Osteoblast (primary cell): ENCODE measurements at regions not wholly inside any gene's neighbourhood (a gene's known extent, or its start where the extent isn't known, plus 50 kb on each side); places are given as distances from the start of the nearest gene placed in this dataset.

Experiments
- DNase-seq: peaks from one replicate; pipeline ENCODE4 v3.0.0; 2011; ENCODE audit warnings: low spot score, mixed read lengths; ENCODE audit not compliant: insufficient read length; ENCODE audit errors: missing footprints
- H2AFZ ChIP-seq: 2 replicates; pipeline ENCODE4 v1.6.0; 2011; ENCODE audit warnings: mild to moderate bottlenecking, low read length
- H3K27ac ChIP-seq: 2 replicates; pipeline ENCODE4 v1.5.1; 2011; ENCODE audit warnings: mild to moderate bottlenecking, low read depth, low read length, moderate library complexity
- H3K27me3 ChIP-seq: 2 replicates; pipeline ENCODE4 v1.6.0; 2012; ENCODE audit warnings: mild to moderate bottlenecking, control low read depth, inconsistent platforms, low read length, moderate library complexity; ENCODE audit not compliant: insufficient read depth
- H3K36me3 ChIP-seq: 2 replicates; pipeline ENCODE4 v1.5.1; 2011; ENCODE audit warnings: mild to moderate bottlenecking, low read length, control low read depth, moderate library complexity; ENCODE audit not compliant: insufficient read depth
- H3K4me1 ChIP-seq: 2 replicates; pipeline ENCODE4 v1.5.1; 2011; ENCODE audit warnings: mild to moderate bottlenecking, low read length, control low read depth, moderate library complexity; ENCODE audit not compliant: insufficient read depth
- H3K4me2 ChIP-seq: 2 replicates; pipeline ENCODE4 v1.6.0; 2011; ENCODE audit warnings: mild to moderate bottlenecking, low read length; ENCODE audit not compliant: insufficient read depth
- H3K4me3 ChIP-seq: fragments of 200-600 bp; sonication (generic); 3 replicates; pipeline ENCODE4 v1.5.1; 2012; ENCODE audit warnings: mild to moderate bottlenecking, low read length, inconsistent platforms; ENCODE audit not compliant: insufficient read depth
- H3K79me2 ChIP-seq: 2 replicates; pipeline ENCODE4 v1.6.0; 2012; ENCODE audit warnings: mild to moderate bottlenecking, low read length, control low read depth, inconsistent platforms; ENCODE audit not compliant: insufficient read depth
- H3K9me3 ChIP-seq: 2 replicates; pipeline ENCODE4 v1.5.1; 2011; ENCODE audit warnings: low read depth, low read length, control low read depth
- H4K20me1 ChIP-seq: 2 replicates; pipeline ENCODE4 v1.6.0; 2012; ENCODE audit warnings: mild to moderate bottlenecking, low read length, control low read depth; ENCODE audit not compliant: insufficient read depth
- TF ChIP-seq, protein P1 (sequence below): IDR thresholded peaks from 2 replicates; pipeline ENCODE4 v1.5.1; 2011; ENCODE audit warnings: mild to moderate bottlenecking, low read depth, low read length, moderate library complexity; ENCODE audit errors: extremely low read depth

DNA sequence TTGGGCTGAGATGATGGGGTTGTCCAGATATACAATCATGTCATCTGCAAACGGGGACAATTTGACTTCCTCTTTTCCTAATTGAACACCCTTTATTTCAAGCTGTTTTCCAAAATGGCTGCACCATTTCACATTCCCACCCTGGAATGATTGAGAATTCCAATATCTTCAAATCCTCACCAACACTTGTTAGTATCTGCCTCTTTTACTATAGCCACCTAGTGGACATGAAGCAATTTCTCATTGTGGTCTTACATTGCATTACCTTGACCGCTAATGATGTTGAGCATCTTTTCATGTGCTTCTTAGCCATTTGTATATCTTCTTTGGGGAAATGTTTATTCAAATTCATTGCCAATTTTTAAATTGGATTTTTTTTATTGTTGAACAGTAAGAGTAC, 364.8 kb downstream of the SMARCA1 start:
- no peak overlapping the region for H3K4me2 ChIP-seq
- TF ChIP-seq, protein P1, sequence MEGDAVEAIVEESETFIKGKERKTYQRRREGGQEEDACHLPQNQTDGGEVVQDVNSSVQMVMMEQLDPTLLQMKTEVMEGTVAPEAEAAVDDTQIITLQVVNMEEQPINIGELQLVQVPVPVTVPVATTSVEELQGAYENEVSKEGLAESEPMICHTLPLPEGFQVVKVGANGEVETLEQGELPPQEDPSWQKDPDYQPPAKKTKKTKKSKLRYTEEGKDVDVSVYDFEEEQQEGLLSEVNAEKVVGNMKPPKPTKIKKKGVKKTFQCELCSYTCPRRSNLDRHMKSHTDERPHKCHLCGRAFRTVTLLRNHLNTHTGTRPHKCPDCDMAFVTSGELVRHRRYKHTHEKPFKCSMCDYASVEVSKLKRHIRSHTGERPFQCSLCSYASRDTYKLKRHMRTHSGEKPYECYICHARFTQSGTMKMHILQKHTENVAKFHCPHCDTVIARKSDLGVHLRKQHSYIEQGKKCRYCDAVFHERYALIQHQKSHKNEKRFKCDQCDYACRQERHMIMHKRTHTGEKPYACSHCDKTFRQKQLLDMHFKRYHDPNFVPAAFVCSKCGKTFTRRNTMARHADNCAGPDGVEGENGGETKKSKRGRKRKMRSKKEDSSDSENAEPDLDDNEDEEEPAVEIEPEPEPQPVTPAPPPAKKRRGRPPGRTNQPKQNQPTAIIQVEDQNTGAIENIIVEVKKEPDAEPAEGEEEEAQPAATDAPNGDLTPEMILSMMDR = no peak
- no peak overlapping the region for H3K4me3 ChIP-seq
- H3K9me3 ChIP-seq = no peaks in the 10 kb centered on the region
- H2AFZ ChIP-seq = no peak overlapping the region
- no peaks in the 10 kb centered on the region for H3K79me2 ChIP-seq
- H3K27me3 ChIP-seq = no peaks in the 10 kb centered on the region
- DNase-seq = no peak
- H3K36me3 ChIP-seq = no peaks in the 10 kb centered on the region
- H4K20me1 ChIP-seq = no peaks in the 10 kb centered on the region
- no peaks in the 10 kb centered on the region for H3K4me1 ChIP-seq
- H3K27ac ChIP-seq = no peak overlapping the region

- H3K79me2 ChIP-seq = no peaks in the 10 kb centered on the region
- no peaks in the 10 kb centered on the region for H3K27me3 ChIP-seq
- no peak for DNase-seq
- H4K20me1 ChIP-seq = no peaks in the 10 kb centered on the region
- no peak overlapping the region for H3K27ac ChIP-seq
- H3K9me3 ChIP-seq = no peaks in the 10 kb centered on the region
- H3K4me2 ChIP-seq = no peak overlapping the region
- TF ChIP-seq, protein P1 = no peak
- no peaks in the 10 kb centered on the region for H3K36me3 ChIP-seq
- no peak overlapping the region for H2AFZ ChIP-seq
- no peaks in the 10 kb centered on the region for H3K4me1 ChIP-seq
- no peak overlapping the region for H3K4me3 ChIP-seq
These were observed 377.4 kb downstream of the SMARCA1 start for GRCh38 chrX:129145840-129146272.

DNA sequence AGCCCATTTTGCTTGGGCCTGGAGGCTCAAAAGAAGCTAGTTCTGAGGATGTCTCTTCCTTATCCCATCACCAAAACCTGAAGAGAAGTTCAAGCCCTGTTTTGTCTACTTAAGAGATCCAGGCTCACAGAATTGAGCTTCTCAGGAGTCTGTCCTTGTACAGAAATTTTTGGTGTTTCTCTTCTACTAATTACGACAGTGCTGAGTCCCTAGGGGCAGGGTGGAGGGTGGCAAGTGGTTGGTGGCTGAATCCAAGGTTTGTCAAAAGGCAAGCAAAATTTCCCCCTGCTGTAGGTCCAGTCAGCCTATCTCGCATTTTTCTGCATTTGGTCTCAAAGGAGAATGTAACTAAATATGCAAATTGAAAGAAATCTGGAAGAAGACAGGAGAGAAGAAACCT, 377.9 kb downstream of the SMARCA1 start:
- H4K20me1 ChIP-seq = no peaks in the 10 kb centered on the region
- no peaks in the 10 kb centered on the region for H3K4me1 ChIP-seq
- no peaks in the 10 kb centered on the region for H3K79me2 ChIP-seq
- H2AFZ ChIP-seq = no peak overlapping the region
- H3K4me3 ChIP-seq = no peak overlapping the region
- H3K36me3 ChIP-seq = no peaks in the 10 kb centered on the region
- TF ChIP-seq, protein P1 = no peak
- no peak overlapping the region for H3K4me2 ChIP-seq
- no peaks in the 10 kb centered on the region for H3K9me3 ChIP-seq
- no peak overlapping the region for H3K27ac ChIP-seq
- no peaks in the 10 kb centered on the region for H3K27me3 ChIP-seq
- DNase-seq = peak; percentile 27

DNA sequence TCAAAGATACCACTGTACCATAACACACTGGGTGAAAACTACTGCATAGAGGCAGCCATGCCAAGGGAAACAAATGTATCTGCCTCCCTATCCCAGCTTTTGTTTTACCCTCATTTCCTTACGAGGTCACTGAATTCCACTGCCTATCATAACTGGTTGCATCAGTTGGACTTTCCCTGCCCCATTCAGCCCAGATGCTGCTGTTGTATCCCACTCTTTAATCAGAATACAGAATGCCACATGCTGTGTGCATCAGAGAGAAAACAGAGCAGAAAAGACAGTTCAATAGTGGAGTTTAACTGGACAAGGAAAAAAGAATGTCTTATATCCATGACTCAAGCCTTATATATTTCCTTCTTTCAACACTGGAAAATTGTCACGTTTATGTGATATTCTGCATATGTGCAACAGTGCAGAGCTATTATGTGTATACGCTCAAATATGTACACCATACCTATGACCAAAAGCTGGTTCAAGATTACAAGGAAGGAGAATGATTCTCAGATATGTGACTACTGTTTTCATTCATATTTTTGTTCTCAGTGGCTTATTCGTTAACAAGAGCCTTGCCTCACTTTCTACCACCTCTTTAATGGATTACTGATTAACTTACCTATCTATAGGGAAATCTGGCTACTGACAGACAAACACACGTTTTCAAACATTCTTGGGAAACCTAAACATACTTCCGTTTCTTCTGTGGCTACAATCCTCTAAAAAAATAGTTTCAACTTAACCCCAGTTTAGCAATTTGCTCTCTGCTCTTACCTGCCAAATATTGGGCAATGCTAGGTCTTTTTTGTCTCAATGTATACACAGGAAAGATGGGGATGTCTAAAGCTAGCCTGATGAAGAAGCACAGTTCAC, 378.9 kb downstream of the SMARCA1 start:
- Histone ChIP-seq H3K36me3 (no peaks in the 10 kb centered on the region), H3K4me2 (no peak overlapping the region), H2AFZ (no peak overlapping the region), H3K27ac (no peak overlapping the region), H3K4me1 (no peaks in the 10 kb centered on the region), H3K27me3 (no peaks in the 10 kb centered on the region), H3K79me2 (no peaks in the 10 kb centered on the region), H3K4me3 (no peak overlapping the region), H4K20me1 (no peaks in the 10 kb centered on the region), H3K9me3 (no peaks in the 10 kb centered on the region)
- TF ChIP-seq, protein P1 = no peak
- DNase-seq = no peak
